ENCODE measurements at regions not wholly inside any gene's neighbourhood (a gene's known extent, or its start where the extent isn't known, plus 50 kb on each side); places are given as distances from the start of the nearest gene placed in this dataset.

GRCh38 chr4:171622729-171623128 lies 190.5 kb upstream of the GALNTL6 start:
- TF ChIP-seq, protein P1, sequence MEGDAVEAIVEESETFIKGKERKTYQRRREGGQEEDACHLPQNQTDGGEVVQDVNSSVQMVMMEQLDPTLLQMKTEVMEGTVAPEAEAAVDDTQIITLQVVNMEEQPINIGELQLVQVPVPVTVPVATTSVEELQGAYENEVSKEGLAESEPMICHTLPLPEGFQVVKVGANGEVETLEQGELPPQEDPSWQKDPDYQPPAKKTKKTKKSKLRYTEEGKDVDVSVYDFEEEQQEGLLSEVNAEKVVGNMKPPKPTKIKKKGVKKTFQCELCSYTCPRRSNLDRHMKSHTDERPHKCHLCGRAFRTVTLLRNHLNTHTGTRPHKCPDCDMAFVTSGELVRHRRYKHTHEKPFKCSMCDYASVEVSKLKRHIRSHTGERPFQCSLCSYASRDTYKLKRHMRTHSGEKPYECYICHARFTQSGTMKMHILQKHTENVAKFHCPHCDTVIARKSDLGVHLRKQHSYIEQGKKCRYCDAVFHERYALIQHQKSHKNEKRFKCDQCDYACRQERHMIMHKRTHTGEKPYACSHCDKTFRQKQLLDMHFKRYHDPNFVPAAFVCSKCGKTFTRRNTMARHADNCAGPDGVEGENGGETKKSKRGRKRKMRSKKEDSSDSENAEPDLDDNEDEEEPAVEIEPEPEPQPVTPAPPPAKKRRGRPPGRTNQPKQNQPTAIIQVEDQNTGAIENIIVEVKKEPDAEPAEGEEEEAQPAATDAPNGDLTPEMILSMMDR (IDR thresholded peaks at IDR 0.05; ENCODE audit: insufficient read depth, low read depth, low read length) = no peak
- TF ChIP-seq EZH2 (IDR thresholded peaks at IDR 0.05; ENCODE audit: insufficient read depth, low read length) = no peak

Measured in astrocyte (in vitro differentiated cells and primary cell).